Stimulated activated effector memory CD8-positive, alpha-beta T cell treated with anti-CD3 and anti-CD28 coated beads, Interleukin-12 subunit alpha, Interleukin-12 subunit beta, amount 100 ng/mL, for 72 hours (primary cell): ENCODE measurements at regions not wholly inside any gene's neighbourhood (a gene's known extent, or its start where the extent isn't known, plus 50 kb on each side); places are given as distances from the start of the nearest gene placed in this dataset.

Source experiments
- ATAC-seq: fragments of 150-1000 bp; cut with Tn5 transposase; 2 replicates; pipeline ENCODE4 v1.10.0; 2021
- DNase-seq, 2 donors: peaks; one replicate each; pipeline ENCODE4 v3.0.0; 2021 to 2022; ENCODE audit warnings: low spot score in 2 of 2
- H3K27ac Mint-ChIP-seq: one replicate; pipeline ENCODE4 v1.8.0; 2022; ENCODE audit warnings: mild to moderate bottlenecking, mixed read lengths
- H3K36me3 Mint-ChIP-seq: one replicate; pipeline ENCODE4 v1.8.0; 2022; ENCODE audit warnings: mild to moderate bottlenecking, mixed read lengths
- H3K4me1 Mint-ChIP-seq: one replicate; pipeline ENCODE4 v1.8.0; 2022; ENCODE audit warnings: mixed read lengths
- H3K4me3 Mint-ChIP-seq: one replicate; pipeline ENCODE4 v1.8.0; 2022; ENCODE audit warnings: mild to moderate bottlenecking, mixed read lengths
- H3K9me3 Mint-ChIP-seq: one replicate; pipeline ENCODE4 v1.8.0; 2022; ENCODE audit warnings: mixed read lengths

- H3K36me3 Mint-ChIP-seq = no peaks in the 10 kb centered on the region
- no peaks in the 10 kb centered on the region for H3K9me3 Mint-ChIP-seq
- peaks cover 7% of the 10 kb centered on the region for H3K4me1 Mint-ChIP-seq
- H3K27ac Mint-ChIP-seq = no peak overlapping the region
- no peak overlapping the region for H3K4me3 Mint-ChIP-seq
- DNase-seq (no peak), ATAC-seq (no peak)
These were observed 123.3 kb upstream of the CDH4 start for GRCh38 chr20:61128701-61129269.

- ATAC-seq (no peak), DNase-seq (no peak)
- Mint-ChIP-seq H3K27ac (no peak overlapping the region), H3K9me3 (no peaks in the 10 kb centered on the region), H3K36me3 (no peaks in the 10 kb centered on the region), H3K4me3 (no peak overlapping the region), H3K4me1 (peaks cover 7% of the 10 kb centered on the region)
These were observed 122.8 kb upstream of the CDH4 start for GRCh38 chr20:61129311-61129710.

DNA sequence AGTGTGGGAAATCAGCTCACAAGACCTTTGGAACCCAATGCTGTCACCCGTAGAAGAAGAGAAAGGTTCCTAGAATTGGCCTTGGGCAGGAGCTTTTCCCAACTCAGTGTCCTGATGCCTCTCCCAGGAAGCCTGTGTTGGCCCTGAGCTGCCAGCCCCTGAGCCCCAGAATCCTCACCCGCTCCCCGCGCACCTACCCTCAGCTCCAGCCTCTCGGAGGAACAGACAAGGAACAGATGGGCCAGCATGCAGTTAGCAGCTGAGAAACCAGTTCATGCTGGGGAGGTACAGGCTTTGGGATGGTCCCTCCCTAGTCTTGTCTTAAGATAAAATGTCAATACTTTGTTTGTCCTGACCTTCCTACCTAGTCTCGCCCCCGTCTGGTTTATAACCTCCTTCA is 121.9 kb upstream of the CDH4 start:
- H3K4me3 Mint-ChIP-seq = no peak overlapping the region
- no peaks in the 10 kb centered on the region for H3K36me3 Mint-ChIP-seq
- DNase-seq = no peak
- no peak overlapping the region for H3K27ac Mint-ChIP-seq
- no peak for ATAC-seq
- peaks cover 7% of the 10 kb centered on the region for H3K4me1 Mint-ChIP-seq
- no peaks in the 10 kb centered on the region for H3K9me3 Mint-ChIP-seq

DNA sequence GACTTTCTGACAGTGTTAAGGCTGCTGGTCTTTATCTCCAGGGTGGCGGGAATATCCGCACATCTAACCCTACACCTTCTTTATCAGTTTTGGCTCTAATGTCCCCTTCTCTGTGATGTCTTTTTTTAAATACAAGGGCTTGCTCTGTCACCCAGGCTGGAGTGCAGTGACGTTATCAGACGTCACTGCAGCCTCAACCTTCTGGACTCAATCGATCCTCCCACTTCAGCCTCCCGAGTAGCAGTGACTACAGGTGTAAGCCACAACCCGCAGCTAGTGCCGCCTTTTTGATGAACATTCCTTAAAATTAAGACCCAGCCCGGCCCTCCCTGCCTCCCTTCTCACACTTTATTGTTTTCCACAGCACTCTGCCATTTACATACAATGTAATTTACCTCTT is 120.1 kb upstream of the CDH4 start:
- Mint-ChIP-seq H3K36me3 (no peaks in the 10 kb centered on the region), H3K4me1 (peaks cover 7% of the 10 kb centered on the region), H3K9me3 (no peaks in the 10 kb centered on the region), H3K4me3 (no peak overlapping the region), H3K27ac (no peak overlapping the region)
- DNase-seq (no peak), ATAC-seq (no peak)

DNA sequence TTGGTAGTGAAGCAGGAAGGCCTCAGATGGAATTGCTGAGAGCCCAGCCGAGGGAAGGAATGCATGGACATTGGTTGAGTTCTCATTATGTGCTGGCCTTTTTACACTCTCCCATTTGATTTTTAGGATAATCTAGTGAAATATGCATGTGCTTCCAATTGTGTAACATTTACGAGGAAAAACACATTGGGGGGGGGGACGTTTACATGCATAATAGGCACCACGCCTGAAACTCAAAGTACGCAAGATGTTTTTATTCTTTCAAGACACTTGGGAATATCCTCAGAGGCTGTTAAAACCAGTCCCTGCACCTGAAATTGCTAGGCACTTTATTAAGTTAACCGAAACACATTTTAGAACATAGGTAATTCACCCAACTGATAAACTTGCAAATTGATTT is 118.5 kb upstream of the CDH4 start:
- Mint-ChIP-seq H3K36me3 (no peaks in the 10 kb centered on the region), H3K4me3 (no peak overlapping the region), H3K9me3 (no peaks in the 10 kb centered on the region), H3K27ac (no peak overlapping the region), H3K4me1 (peaks cover 7% of the 10 kb centered on the region)
- no peak for DNase-seq
- ATAC-seq = no peak

DNA sequence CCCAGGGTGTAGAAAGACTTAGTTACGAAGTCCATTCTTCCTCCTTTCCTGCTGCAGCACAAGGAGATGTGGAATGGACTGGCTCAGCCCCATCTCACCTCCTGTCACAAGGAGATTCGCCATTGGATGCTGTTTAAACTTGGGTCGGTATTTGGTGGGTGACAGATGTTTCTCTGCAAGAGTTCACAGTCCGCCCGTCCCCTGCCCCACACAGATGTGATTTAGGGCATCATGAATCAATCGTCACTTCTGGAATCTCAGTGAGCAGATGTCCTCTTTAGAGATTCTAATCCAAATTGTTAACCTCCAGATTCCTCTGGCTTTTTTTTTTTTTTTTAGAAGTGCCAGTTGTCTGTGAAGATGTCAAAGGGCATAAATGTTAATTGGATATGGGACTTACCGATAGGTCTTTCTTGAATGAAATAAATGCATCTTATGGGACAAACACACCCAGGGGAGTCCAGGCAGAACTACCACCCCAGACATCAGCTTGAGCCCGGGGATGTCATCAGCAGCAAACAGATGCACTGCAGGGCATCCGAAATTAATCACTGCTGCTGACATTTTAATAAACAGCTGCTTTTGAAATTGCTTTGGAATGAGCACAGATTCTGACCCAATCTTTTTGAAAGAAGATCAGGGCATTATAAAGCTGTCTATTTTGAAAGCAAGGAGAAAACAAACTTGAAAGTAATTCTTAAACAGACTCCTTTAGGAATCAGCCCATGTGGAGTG is 117.6 kb upstream of the CDH4 start:
- ATAC-seq (no peak), DNase-seq (no peak)
- Mint-ChIP-seq H3K27ac (no peak overlapping the region), H3K4me3 (no peak overlapping the region), H3K36me3 (no peaks in the 10 kb centered on the region), H3K4me1 (peaks cover under 1% of the 10 kb centered on the region), H3K9me3 (no peaks in the 10 kb centered on the region)

- H3K9me3 Mint-ChIP-seq = no peaks in the 10 kb centered on the region
- no peak overlapping the region for H3K27ac Mint-ChIP-seq
- no peaks in the 10 kb centered on the region for H3K36me3 Mint-ChIP-seq
- DNase-seq (no peak), ATAC-seq (no peak)
- H3K4me3 Mint-ChIP-seq = no peak overlapping the region
- H3K4me1 Mint-ChIP-seq = no peaks in the 10 kb centered on the region
These were observed 116.8 kb upstream of the CDH4 start for GRCh38 chr20:61135266-61135665.

- H3K9me3 Mint-ChIP-seq = no peaks in the 10 kb centered on the region
- no peaks in the 10 kb centered on the region for H3K4me1 Mint-ChIP-seq
- H3K27ac Mint-ChIP-seq = no peak overlapping the region
- no peak overlapping the region for H3K4me3 Mint-ChIP-seq
- ATAC-seq (no peak), DNase-seq (no peak)
- no peaks in the 10 kb centered on the region for H3K36me3 Mint-ChIP-seq
These were observed 116.1 kb upstream of the CDH4 start for GRCh38 chr20:61135968-61136367.

- ATAC-seq (no peak), DNase-seq (no peak)
- H3K9me3 Mint-ChIP-seq = no peaks in the 10 kb centered on the region
- H3K36me3 Mint-ChIP-seq = no peaks in the 10 kb centered on the region
- no peak overlapping the region for H3K4me3 Mint-ChIP-seq
- no peaks in the 10 kb centered on the region for H3K4me1 Mint-ChIP-seq
- H3K27ac Mint-ChIP-seq = no peak overlapping the region
These were observed 113.5 kb upstream of the CDH4 start for GRCh38 chr20:61138566-61138965.

DNA sequence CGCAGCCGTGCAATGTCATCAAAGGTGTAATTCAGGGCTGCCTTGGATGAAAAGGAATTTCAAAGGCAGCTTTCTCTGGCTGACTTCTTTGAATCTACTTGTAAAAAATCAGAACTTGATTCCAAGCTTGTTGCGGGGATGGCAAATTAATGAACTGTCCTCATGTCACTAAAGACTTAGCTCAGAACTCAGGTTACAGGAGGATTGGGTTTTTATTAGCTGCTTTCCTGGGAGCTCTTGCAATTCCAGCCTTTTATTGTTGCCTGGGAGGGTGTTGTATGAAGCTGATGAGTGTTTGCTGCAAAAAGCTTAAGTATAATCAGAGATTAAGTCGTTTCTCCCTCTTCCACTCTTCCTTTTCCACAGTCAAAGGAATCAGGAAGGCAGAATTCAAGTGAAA is 113.0 kb upstream of the CDH4 start:
- no peak for DNase-seq
- Mint-ChIP-seq H3K9me3 (no peaks in the 10 kb centered on the region), H3K27ac (no peak overlapping the region), H3K4me3 (no peak overlapping the region), H3K4me1 (no peaks in the 10 kb centered on the region), H3K36me3 (no peaks in the 10 kb centered on the region)
- ATAC-seq = no peak

DNA sequence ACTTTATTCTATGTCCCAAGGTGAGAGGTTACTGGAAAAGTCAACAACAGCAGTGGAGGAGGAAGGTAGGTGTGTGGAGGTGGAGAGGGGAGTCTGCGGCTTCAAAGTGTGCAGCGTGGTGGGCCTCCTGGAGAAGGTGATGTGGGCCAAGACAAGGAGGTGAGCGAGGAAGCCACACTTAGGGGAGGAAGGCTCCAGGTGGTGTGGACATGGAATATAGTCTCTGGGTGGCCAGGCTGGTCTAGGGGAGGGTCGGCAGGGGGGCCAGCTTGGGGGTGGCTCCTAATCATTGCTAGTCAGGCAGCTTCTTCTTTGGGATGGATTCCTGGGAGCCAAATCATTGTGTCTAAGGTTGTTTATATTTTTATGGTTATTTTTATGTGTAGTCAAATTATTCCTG is 111.5 kb upstream of the CDH4 start:
- H3K9me3 Mint-ChIP-seq = no peaks in the 10 kb centered on the region
- no peaks in the 10 kb centered on the region for H3K36me3 Mint-ChIP-seq
- H3K4me1 Mint-ChIP-seq = no peaks in the 10 kb centered on the region
- no peak for ATAC-seq
- H3K27ac Mint-ChIP-seq = no peak overlapping the region
- no peak overlapping the region for H3K4me3 Mint-ChIP-seq
- DNase-seq = no peak

GRCh38 chr20:61146023-61146422 is 106.0 kb upstream of the CDH4 start:
- Mint-ChIP-seq H3K4me3 (no peak overlapping the region), H3K36me3 (no peaks in the 10 kb centered on the region), H3K27ac (no peak overlapping the region), H3K9me3 (no peaks in the 10 kb centered on the region), H3K4me1 (no peaks in the 10 kb centered on the region)
- DNase-seq = no peak
- ATAC-seq = no peak

DNA sequence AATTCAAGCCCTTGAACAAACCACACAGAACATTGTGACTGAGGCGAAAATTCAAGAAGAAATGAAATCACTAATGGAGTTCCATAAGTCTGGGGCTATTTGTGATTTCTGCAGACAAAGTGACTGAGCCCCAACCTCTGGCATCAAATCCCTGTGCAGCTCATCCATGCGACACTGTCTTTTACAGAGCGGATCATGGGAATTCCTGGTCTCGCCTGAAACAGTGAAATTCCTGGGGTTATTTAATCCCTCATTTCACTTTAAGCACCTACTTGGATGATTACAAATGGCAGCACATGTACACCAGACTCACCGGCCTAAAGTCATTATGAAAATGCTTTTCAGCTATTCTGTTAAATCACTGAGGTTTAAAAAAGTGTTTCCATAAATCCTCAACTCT is 102.4 kb upstream of the CDH4 start:
- H3K9me3 Mint-ChIP-seq = no peaks in the 10 kb centered on the region
- no peak for ATAC-seq
- H3K36me3 Mint-ChIP-seq = no peaks in the 10 kb centered on the region
- no peak for DNase-seq
- no peak overlapping the region for H3K27ac Mint-ChIP-seq
- no peak overlapping the region for H3K4me3 Mint-ChIP-seq
- H3K4me1 Mint-ChIP-seq = no peaks in the 10 kb centered on the region

- no peak for ATAC-seq
- H3K27ac Mint-ChIP-seq = no peak overlapping the region
These were observed 94.8 kb upstream of the CDH4 start for GRCh38 chr20:61157301-61157700.

DNA sequence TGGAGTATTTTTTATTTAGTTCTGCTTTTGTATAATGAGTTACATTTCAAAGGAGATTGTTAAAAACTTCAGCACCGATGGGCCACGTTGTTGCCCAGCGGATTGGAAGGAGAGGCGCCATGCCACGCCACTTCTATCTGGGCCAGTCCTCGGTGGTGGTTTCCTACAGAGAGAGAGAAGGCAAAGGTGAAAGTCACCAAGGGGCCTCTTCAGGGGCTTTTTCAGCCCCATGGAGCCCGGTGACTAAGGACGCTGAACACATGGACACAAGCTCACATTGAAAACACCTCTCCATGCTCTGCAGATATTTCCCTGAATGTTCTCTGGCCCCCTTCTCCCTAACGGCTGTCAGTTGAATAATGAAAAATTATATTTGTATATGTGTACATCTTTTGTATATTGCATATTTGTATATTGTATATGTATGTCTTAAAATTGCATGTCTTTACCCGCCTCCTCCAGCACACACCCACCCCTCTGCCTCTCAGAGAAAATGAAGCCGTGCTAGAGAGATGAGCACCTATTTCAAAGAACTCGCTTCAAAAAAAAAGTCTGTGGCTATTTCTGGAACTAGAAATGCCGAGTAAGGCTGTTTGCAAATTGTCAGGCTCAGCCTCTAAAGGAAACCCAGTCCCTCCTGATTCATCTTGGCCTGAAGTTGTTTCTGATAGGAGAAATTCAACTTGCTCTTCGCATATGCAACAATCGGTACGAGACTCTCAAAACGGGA is 91.9 kb upstream of the CDH4 start:
- DNase-seq (no peak), ATAC-seq (peak; percentile 78)
- Mint-ChIP-seq H3K27ac (no peak overlapping the region), H3K36me3 (no peaks in the 10 kb centered on the region), H3K4me1 (no peaks in the 10 kb centered on the region), H3K9me3 (peaks cover 7% of the 10 kb centered on the region), H3K4me3 (no peak overlapping the region)

More at GRCh38 chr20:61157301-61157700, 94.8 kb upstream of the CDH4 start:
- H3K4me3 Mint-ChIP-seq = no peak overlapping the region
- H3K9me3 Mint-ChIP-seq = peaks cover 9% of the 10 kb centered on the region
- no peaks in the 10 kb centered on the region for H3K4me1 Mint-ChIP-seq
- DNase-seq = no peak
- H3K36me3 Mint-ChIP-seq = no peaks in the 10 kb centered on the region
